GM19035 (cell line): ENCODE measurements at regions not wholly inside any gene's neighbourhood (a gene's known extent, or its start where the extent isn't known, plus 50 kb on each side); places are given as distances from the start of the nearest gene placed in this dataset.

Source experiments
- ATAC-seq: cut with Tn5 transposase; IDR thresholded peaks from one replicate; pipeline ENCODE4 v1.9.1; 2021; ENCODE audit not compliant: unreplicated experiment

DNA sequence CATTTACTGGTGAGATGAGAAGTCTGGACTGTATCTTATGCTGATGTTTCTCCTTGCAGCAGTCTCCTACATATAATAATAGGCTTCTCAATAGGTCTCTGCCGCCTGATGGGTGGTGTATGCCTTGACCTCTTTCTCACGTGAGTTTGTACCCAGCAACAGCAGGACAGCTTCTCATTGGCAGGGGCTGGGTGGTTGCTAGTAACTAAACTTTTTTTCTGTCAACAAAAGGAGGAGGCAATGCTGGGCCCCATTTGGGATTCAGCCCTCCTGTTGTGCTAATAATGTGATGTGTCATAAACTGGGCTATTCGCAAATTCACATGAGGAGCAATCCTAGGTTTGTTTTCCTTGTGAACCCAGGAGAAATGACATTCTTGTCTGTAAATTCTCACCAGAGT lies 533.6 kb downstream of the GATA3 start:
- no peak for ATAC-seq

DNA sequence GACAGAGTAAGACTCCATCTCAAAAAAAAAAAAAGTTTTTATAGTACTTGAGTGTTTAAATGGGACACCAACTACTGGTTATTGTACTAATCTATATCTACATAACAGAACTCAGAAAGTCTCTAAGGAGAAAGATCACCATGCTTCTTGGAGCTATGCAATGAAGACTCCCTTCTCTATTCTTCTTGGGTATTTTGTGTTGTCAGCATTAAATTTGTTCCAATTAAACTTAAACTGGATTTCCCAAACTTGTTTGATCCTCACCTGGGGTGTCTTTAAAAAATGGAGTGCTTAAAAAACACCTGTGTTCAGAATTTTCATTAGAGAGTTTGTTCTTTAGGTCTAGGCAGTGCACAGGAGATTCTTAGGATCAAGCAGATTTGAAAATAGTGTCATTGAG lies 536.0 kb downstream of the GATA3 start:
- no peak for ATAC-seq

DNA sequence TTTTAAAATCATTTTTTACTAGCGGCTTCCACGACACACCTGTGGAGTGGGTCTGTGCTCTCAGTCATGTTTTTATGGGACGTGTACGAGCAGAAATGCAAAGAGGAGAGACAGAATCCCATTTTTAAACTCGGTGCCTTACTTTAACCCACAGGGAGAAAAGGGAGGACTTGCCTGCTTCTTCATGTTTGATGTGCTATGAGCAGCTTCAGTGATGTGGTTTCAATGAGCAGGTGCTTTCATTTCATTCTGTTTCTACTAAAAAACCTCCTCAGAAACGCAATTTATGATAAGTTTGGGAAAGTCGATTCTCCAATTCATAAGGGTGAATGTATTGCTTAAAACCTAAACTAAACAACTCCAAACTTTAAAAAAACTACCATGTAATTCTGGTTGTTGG lies 537.2 kb downstream of the GATA3 start:
- no peak for ATAC-seq

DNA sequence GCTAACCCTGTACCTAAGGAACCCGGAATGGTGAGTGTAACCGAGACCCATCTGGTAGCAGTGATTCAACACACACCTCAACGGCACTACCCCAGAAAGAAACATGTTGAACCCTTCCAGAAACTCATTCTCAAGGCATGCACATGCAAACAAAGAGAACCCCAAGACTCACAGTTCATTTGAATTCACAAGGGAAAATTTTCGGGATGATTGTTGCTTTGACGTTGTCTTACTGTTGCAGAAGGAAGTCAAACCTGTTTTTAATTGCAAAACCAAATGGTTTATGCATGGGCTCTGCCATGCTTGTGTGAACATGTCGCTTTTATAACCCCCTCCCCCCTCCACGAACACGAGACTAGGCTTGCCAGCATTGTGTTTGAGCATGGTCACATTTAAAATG lies 539.7 kb downstream of the GATA3 start:
- no peak for ATAC-seq

GRCh38 chr10:8594711-8595110 lies 540.2 kb downstream of the GATA3 start:
- no peak for ATAC-seq

- ATAC-seq: no peak
These were observed 540.7 kb downstream of the GATA3 start for GRCh38 chr10:8595140-8595539.

DNA sequence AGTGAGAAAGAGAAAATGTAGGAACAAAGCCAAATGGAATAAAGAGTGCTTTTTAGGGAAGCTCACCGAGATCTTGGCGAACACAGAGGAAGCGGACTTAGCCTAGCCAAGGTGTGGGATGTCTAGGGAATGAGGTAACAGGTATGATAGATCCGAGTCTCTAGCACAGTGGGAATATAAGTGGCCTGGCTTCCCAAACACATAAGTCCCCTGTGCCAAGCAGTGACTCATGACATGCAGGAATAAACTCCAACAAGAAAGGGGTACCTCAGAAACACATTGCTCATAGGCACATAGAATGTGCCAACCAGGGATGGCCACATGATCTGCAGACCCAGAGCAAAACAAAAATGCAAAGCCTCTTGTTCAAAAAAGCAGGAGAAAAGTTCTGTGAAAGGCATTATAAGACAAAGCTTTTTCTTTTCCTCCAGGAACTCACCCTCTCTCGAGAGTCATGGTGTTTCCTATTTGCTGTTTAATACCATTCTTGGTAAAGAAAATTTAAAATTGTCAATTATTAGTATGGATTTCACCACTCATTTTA lies 542.5 kb downstream of the GATA3 start:
- no peak for ATAC-seq

DNA sequence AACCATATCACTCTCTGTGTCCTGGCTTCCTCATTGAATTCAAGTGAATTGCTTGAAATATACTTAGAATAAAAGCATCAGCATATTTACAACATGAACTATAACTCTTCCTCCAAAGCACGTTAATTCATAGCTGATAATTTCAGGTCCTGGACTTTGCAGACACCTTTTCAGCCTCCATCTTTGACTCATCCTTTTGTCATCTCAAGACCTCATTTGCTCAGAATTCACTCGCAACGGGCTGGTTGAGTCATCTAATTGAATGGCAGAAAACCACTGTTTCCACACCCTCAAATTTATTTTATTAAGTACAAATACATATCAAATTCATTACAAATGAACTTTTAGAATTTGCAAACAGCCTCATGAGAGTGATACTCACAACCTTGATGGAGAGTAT lies 545.7 kb downstream of the GATA3 start:
- no peak for ATAC-seq

DNA sequence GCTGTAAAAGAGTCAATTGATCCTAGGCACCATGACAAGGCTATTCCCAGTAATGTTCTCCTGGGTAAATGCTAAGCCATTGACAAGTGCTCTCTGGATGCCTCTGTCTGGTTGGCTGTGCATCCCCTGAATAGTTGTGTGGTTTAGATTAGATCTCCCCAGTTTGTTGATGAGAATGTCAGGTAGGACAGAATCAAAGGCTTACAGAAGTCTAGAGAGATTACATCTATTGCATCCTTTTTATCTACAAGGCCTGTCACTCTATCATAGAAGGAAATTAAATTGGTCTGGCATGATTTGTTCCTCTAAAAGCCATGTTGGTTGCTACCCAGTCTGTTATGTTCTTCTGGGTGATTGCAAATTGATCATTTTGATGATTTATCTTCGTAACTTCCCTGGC lies 548.3 kb downstream of the GATA3 start:
- no peak for ATAC-seq

DNA sequence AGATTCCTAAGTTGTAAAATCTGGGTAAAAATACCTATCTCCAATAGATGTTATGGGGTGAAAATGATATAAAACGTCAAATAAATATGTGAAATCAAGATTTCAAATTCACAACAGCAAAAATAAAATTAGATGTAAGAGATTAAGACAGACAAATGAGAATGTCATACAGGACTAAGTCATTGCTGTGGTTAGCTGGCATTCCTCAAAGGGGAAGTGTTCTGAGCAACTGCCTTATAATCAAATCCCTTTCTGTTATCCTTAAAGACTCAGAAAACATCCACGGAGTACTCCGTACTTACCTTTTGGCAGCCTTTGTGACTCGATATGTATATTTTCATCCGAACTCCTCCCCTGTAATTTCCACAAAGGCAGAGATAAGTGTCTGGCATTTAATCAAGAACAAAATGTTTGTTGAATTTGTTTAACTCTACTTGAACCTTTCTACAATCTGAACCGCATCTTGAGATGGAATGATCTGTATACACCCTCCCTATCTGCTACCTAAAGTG lies 559.6 kb downstream of the GATA3 start:
- no peak for ATAC-seq

DNA sequence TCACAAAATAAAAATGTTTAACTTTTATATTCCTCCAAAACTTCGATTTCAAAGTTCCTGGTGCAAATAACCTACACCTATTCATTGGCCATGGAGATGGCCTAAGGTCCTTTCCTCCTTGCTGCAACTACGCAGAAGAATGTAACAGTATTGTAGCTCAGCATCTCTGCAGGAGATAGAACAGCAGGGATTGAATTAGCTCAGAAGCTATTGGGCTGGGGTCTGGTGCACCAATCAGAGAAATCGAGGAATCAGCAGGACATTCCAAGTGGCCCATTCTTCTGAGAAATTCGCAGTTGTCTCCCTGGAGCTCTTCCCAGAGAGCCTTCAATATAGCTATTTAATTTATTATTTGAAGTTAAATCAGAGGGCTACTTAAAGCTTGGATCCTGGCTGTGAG lies 560.6 kb downstream of the GATA3 start:
- ATAC-seq: no peak

- no peak for ATAC-seq
These were observed 561.7 kb downstream of the GATA3 start for GRCh38 chr10:8616166-8616565.

GRCh38 chr10:8617792-8618191 lies 563.3 kb downstream of the GATA3 start:
- no peak for ATAC-seq

DNA sequence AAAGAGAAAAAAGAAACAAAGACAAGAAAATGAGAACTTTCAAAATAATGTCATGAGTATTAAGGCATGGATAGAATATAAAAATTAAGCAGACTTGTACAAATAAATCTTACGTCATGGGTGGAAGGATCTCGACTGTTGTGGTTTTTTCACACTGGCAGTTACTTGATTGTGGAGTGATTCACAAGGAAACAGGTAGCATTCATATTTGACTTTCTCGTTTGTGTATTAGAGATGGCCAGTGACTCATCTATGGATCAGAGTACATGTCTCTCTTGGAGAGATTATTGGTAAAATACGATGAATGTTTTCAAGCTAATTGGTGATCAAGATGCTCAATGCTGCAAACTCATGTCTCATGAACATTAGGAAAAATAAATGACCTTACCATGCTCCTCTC lies 564.3 kb downstream of the GATA3 start:
- no peak for ATAC-seq

DNA sequence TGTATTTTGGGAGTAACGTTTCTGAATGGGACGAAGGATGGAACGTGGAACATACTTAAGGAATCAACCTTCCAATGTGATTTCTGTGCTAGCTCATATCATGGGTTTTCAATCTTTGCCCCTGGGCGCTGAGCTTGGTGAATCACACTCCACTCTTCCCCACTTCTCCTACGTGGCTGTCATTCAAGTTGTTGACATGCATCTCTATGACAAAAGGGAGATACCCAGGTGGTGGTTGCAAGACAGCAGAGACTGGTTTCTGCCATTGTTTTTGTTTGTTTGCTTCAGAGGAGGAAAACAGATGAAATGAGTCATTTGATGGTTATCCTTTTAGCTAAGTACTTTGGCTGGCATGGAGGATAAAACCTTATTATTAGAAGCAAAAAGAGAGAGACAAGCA lies 573.9 kb downstream of the GATA3 start:
- no peak for ATAC-seq

DNA sequence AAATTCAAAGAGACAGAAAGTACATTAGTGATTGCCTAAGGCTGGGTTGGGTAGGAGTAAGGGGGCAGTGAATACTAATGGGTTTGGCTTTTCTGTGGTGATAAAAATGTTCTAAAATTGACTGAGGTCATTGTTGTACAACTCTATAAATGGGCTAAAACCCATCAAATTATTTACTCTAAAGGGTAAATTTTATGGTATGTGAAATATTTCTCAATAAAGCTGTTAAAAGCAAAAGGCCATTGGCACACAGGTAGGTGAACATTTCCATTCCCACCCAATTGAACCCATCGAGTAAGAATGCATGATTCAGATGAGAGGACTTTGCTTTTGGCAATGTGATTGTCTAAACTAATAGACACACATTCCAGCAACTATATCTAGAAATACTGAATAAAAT lies 579.4 kb downstream of the GATA3 start:
- ATAC-seq: no peak

GRCh38 chr10:8636371-8636770 lies 581.9 kb downstream of the GATA3 start:
- no peak for ATAC-seq

GRCh38 chr10:8637640-8638039 lies 583.2 kb downstream of the GATA3 start:
- no peak for ATAC-seq

DNA sequence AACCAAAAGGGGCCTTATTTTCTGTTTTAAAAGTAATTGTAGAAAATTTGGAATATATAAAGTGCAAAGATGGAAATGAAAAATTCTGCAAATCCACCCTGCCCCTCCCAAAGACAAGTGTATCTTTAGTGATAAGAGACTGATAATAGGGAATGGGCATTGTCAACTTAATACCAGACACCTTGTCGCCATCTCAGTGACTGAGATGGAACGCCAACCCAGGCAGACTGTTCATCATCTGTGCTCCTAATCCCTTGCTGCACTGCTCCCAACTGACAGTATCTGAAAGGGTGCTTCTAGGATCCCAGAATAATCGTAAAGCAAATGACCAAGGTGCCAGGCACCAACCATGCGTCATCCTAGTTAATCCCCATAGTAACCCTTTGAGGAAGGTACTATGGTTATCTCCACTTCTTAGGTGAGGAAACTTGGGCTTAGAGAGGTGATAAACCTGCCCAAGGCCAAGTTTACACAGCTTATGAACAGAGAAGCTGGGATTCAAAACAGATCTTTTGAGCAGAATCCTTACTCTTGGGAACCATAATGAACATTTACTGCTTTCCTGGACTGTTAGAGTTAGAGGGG lies 583.7 kb downstream of the GATA3 start:
- no peak for ATAC-seq

GRCh38 chr10:8639486-8640185 lies 585.1 kb downstream of the GATA3 start:
- ATAC-seq: no peak

DNA sequence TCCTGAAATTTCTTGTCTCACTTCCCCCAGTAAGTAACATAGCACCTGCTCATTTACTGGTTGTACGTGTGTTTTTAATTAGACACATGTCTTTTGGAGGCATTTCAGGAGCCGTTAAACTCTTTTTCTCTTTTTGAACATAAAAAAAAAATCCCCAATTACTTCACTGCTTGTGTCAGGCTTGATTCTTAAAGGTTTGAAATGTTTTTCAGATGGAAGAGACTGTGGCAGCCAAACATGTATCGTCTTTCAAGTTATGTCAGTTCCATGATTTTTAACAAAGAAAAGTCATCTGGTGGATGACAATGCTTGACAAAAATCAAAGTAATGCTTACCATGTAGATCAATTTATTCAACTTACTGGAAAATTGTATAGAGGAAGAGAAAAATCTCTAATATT lies 585.8 kb downstream of the GATA3 start:
- no peak for ATAC-seq

GRCh38 chr10:8640878-8641277 lies 586.4 kb downstream of the GATA3 start:
- no peak for ATAC-seq

DNA sequence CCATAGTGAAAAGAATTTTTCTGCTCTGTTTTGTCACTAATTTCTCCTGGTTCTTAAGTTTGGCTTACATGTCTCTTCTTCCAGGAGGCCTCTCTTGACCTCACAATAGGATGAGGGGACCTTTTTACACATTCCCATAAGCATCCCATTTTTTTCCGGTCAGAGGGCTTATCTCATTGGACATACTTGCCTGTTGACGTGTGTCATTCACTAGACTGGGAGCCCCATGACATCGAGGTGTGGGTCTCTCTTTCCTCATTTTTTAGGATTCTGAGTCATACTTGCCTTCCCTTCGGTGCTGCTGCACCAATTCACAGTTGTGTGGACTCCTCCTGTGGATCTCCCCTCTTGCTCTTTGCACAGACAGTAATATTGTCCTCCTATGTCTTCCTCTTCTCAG lies 601.8 kb downstream of the GATA3 start:
- ATAC-seq: no peak
